ENCODE measurements at regions not wholly inside any gene's neighbourhood (a gene's known extent, or its start where the extent isn't known, plus 50 kb on each side); places are given as distances from the start of the nearest gene placed in this dataset.

- no peaks in the 10 kb centered on the region for H3K27me3 ChIP-seq (ENCODE audit: low read length)
- no peaks in the 10 kb centered on the region for H3K36me3 ChIP-seq (ENCODE audit: insufficient read depth, low read length)
- no peaks in the 10 kb centered on the region for H3K9me2 ChIP-seq (replicated peaks; ENCODE audit: insufficient read depth, low read length)
- H3K4me3 ChIP-seq (ENCODE audit: low read length), result no peak overlapping the region
- no peaks in the 10 kb centered on the region for H3K4me1 ChIP-seq (ENCODE audit: low read length)
- H2AFZ ChIP-seq (ENCODE audit: low read length), result no peak overlapping the region
- peaks cover 17% of the 10 kb centered on the region for H3K9me3 ChIP-seq (ENCODE audit: low read length)
- H3K27ac ChIP-seq (ENCODE audit: low read length), result no peak overlapping the region
- no peak overlapping the region for H3K9ac ChIP-seq (ENCODE audit: low read length)
- H3K4me2 ChIP-seq (ENCODE audit: low read depth, low read length, poor library complexity, severe bottlenecking), result no peak overlapping the region
- no peaks in the 10 kb centered on the region for H3K79me2 ChIP-seq (ENCODE audit: low read length)
- DNase-seq, result no peak
- H4K20me1 ChIP-seq (ENCODE audit: insufficient read depth, low read depth, low read length), result no peaks in the 10 kb centered on the region
These were observed 1066.2 kb downstream of the TTLL7 start for GRCh38 chr1:82932727-82933126.

DNA sequence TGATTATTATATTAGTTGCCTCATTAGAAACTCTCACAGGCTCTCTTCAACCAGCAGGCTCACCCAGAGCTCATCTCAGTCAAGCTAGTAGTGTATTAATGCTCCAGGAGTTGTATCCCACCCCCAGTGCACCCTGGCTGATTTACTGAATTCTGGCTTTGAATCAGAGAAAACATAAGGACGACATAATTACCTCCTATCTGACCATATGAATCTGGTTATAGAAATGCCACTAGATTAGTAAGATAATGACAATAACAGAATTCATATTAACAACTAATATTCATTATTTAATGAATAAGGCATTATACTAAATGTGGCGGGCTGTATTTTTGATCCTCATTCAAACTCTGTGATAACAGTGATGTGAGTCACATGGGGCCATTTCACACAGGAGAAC, 1066.7 kb downstream of the TTLL7 start:
- Histone ChIP-seq H3K27ac (ENCODE audit: low read length) (no peak overlapping the region), H3K4me1 (ENCODE audit: low read length) (no peaks in the 10 kb centered on the region), H2AFZ (ENCODE audit: low read length) (no peak overlapping the region), H3K9me3 (ENCODE audit: low read length) (peaks cover 21% of the 10 kb centered on the region), H3K27me3 (ENCODE audit: low read length) (no peaks in the 10 kb centered on the region), H3K4me2 (ENCODE audit: low read depth, low read length, poor library complexity, severe bottlenecking) (no peak overlapping the region), H3K9ac (ENCODE audit: low read length) (no peak overlapping the region), H4K20me1 (ENCODE audit: insufficient read depth, low read depth, low read length) (no peaks in the 10 kb centered on the region), H3K79me2 (ENCODE audit: low read length) (no peaks in the 10 kb centered on the region), H3K9me2 (replicated peaks; ENCODE audit: insufficient read depth, low read length) (no peaks in the 10 kb centered on the region), H3K36me3 (ENCODE audit: insufficient read depth, low read length) (no peaks in the 10 kb centered on the region), H3K4me3 (ENCODE audit: low read length) (no peak overlapping the region)
- DNase-seq, result no peak

DNA sequence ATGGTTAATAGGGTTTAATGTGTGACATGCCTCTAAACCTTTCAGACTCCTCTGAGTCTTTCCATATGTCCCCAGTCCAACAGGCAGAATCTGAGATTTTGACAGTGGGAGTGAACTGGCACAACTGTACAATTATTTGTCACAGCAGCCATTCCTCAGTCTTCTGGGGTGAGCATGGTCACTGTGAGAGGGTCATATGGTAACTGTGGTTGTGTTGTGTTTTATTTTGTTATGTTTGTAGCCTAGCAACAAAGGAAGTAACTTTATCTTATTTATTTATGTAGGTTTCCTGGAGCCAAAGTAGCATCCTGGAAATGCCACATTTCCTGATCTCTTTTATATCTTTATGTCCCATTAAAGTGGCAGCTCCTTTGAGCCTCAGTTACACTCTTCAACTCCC, 1067.9 kb downstream of the TTLL7 start:
- no peak overlapping the region for H3K9ac ChIP-seq (ENCODE audit: low read length)
- no peaks in the 10 kb centered on the region for H3K4me1 ChIP-seq (ENCODE audit: low read length)
- no peaks in the 10 kb centered on the region for H3K36me3 ChIP-seq (ENCODE audit: insufficient read depth, low read length)
- H3K9me3 ChIP-seq (ENCODE audit: low read length), result peaks cover 22% of the 10 kb centered on the region
- no peak overlapping the region for H2AFZ ChIP-seq (ENCODE audit: low read length)
- H3K4me2 ChIP-seq (ENCODE audit: low read depth, low read length, poor library complexity, severe bottlenecking), result no peak overlapping the region
- no peaks in the 10 kb centered on the region for H3K27me3 ChIP-seq (ENCODE audit: low read length)
- no peak overlapping the region for H3K4me3 ChIP-seq (ENCODE audit: low read length)
- DNase-seq, result no peak
- no peaks in the 10 kb centered on the region for H3K79me2 ChIP-seq (ENCODE audit: low read length)
- no peak overlapping the region for H3K27ac ChIP-seq (ENCODE audit: low read length)
- H4K20me1 ChIP-seq (ENCODE audit: insufficient read depth, low read depth, low read length), result no peaks in the 10 kb centered on the region
- no peaks in the 10 kb centered on the region; the same call in 1 of the 2 replicates for H3K9me2 ChIP-seq (replicated peaks; ENCODE audit: insufficient read depth, low read length)

GRCh38 chr1:82927753-82928152, 1071.2 kb downstream of the TTLL7 start:
- H3K4me1 ChIP-seq (ENCODE audit: low read length), result no peaks in the 10 kb centered on the region
- no peak overlapping the region for H3K4me3 ChIP-seq (ENCODE audit: low read length)
- no peaks in the 10 kb centered on the region for H3K36me3 ChIP-seq (ENCODE audit: insufficient read depth, low read length)
- no peak overlapping the region for H3K27ac ChIP-seq (ENCODE audit: low read length)
- no peaks in the 10 kb centered on the region; the same call in 1 of the 2 replicates for H3K9me2 ChIP-seq (replicated peaks; ENCODE audit: insufficient read depth, low read length)
- peaks cover 13% of the 10 kb centered on the region for H3K9me3 ChIP-seq (ENCODE audit: low read length)
- H3K4me2 ChIP-seq (ENCODE audit: low read depth, low read length, poor library complexity, severe bottlenecking), result no peak overlapping the region
- H3K79me2 ChIP-seq (ENCODE audit: low read length), result no peaks in the 10 kb centered on the region
- DNase-seq, result no peak
- no peak overlapping the region for H2AFZ ChIP-seq (ENCODE audit: low read length)
- no peaks in the 10 kb centered on the region for H4K20me1 ChIP-seq (ENCODE audit: insufficient read depth, low read depth, low read length)
- H3K27me3 ChIP-seq (ENCODE audit: low read length), result no peaks in the 10 kb centered on the region
- H3K9ac ChIP-seq (ENCODE audit: low read length), result no peak overlapping the region

GRCh38 chr1:82924666-82925065, 1074.3 kb downstream of the TTLL7 start:
- Histone ChIP-seq H3K4me2 (ENCODE audit: low read depth, low read length, poor library complexity, severe bottlenecking) (no peak overlapping the region), H3K9ac (ENCODE audit: low read length) (no peak overlapping the region), H3K27me3 (ENCODE audit: low read length) (no peaks in the 10 kb centered on the region), H4K20me1 (ENCODE audit: insufficient read depth, low read depth, low read length) (no peaks in the 10 kb centered on the region), H3K4me3 (ENCODE audit: low read length) (no peak overlapping the region), H2AFZ (ENCODE audit: low read length) (no peak overlapping the region), H3K9me2 (replicated peaks; ENCODE audit: insufficient read depth, low read length) (no peaks in the 10 kb centered on the region; the same call in 1 of the 2 replicates), H3K79me2 (ENCODE audit: low read length) (no peaks in the 10 kb centered on the region), H3K4me1 (ENCODE audit: low read length) (no peaks in the 10 kb centered on the region), H3K36me3 (ENCODE audit: insufficient read depth, low read length) (no peaks in the 10 kb centered on the region), H3K27ac (ENCODE audit: low read length) (no peak overlapping the region), H3K9me3 (ENCODE audit: low read length) (peaks cover 16% of the 10 kb centered on the region)
- no peak for DNase-seq

- no peak for DNase-seq
- Histone ChIP-seq H3K27ac (ENCODE audit: low read length) (no peak overlapping the region), H4K20me1 (ENCODE audit: insufficient read depth, low read depth, low read length) (no peaks in the 10 kb centered on the region), H3K4me1 (ENCODE audit: low read length) (no peaks in the 10 kb centered on the region), H3K36me3 (ENCODE audit: insufficient read depth, low read length) (no peaks in the 10 kb centered on the region), H3K4me2 (ENCODE audit: low read depth, low read length, poor library complexity, severe bottlenecking) (no peak overlapping the region), H3K79me2 (ENCODE audit: low read length) (no peaks in the 10 kb centered on the region), H3K9me2 (replicated peaks; ENCODE audit: insufficient read depth, low read length) (no peaks in the 10 kb centered on the region; the same call in 1 of the 2 replicates), H3K9ac (ENCODE audit: low read length) (no peak overlapping the region), H3K27me3 (ENCODE audit: low read length) (no peaks in the 10 kb centered on the region), H3K9me3 (ENCODE audit: low read length) (peaks cover 16% of the 10 kb centered on the region), H2AFZ (ENCODE audit: low read length) (no peak overlapping the region), H3K4me3 (ENCODE audit: low read length) (no peak overlapping the region)
These were observed 1075.0 kb downstream of the TTLL7 start for GRCh38 chr1:82923931-82924330.

- H3K9ac ChIP-seq (ENCODE audit: low read length), result no peak overlapping the region
- no peak overlapping the region for H2AFZ ChIP-seq (ENCODE audit: low read length)
- H3K27ac ChIP-seq (ENCODE audit: low read length), result no peak overlapping the region
- H3K79me2 ChIP-seq (ENCODE audit: low read length), result no peaks in the 10 kb centered on the region
- no peaks in the 10 kb centered on the region for H3K27me3 ChIP-seq (ENCODE audit: low read length)
- no peaks in the 10 kb centered on the region for H3K36me3 ChIP-seq (ENCODE audit: insufficient read depth, low read length)
- H3K9me2 ChIP-seq (replicated peaks; ENCODE audit: insufficient read depth, low read length), result no peaks in the 10 kb centered on the region; the same call in 1 of the 2 replicates
- H4K20me1 ChIP-seq (ENCODE audit: insufficient read depth, low read depth, low read length), result no peaks in the 10 kb centered on the region
- no peaks in the 10 kb centered on the region for H3K4me1 ChIP-seq (ENCODE audit: low read length)
- H3K4me2 ChIP-seq (ENCODE audit: low read depth, low read length, poor library complexity, severe bottlenecking), result no peak overlapping the region
- H3K9me3 ChIP-seq (ENCODE audit: low read length), result peaks cover 8% of the 10 kb centered on the region
- DNase-seq, result no peak
- no peak overlapping the region for H3K4me3 ChIP-seq (ENCODE audit: low read length)
These were observed 1077.2 kb downstream of the TTLL7 start for GRCh38 chr1:82921759-82922158.

GRCh38 chr1:82920418-82921248, 1078.3 kb downstream of the TTLL7 start:
- Histone ChIP-seq H3K27me3 (ENCODE audit: low read length) (no peaks in the 10 kb centered on the region), H3K9ac (ENCODE audit: low read length) (no peak overlapping the region), H3K27ac (ENCODE audit: low read length) (no peak overlapping the region), H3K4me1 (ENCODE audit: low read length) (no peaks in the 10 kb centered on the region), H3K4me3 (ENCODE audit: low read length) (no peak overlapping the region), H3K9me3 (ENCODE audit: low read length) (peaks cover 10% of the 10 kb centered on the region), H3K36me3 (ENCODE audit: insufficient read depth, low read length) (no peaks in the 10 kb centered on the region), H4K20me1 (ENCODE audit: insufficient read depth, low read depth, low read length) (no peaks in the 10 kb centered on the region), H3K4me2 (ENCODE audit: low read depth, low read length, poor library complexity, severe bottlenecking) (no peak overlapping the region), H3K9me2 (replicated peaks; ENCODE audit: insufficient read depth, low read length) (no peaks in the 10 kb centered on the region), H3K79me2 (ENCODE audit: low read length) (no peaks in the 10 kb centered on the region), H2AFZ (ENCODE audit: low read length) (no peak overlapping the region)
- no peak for DNase-seq
